Ishikawa (cell line): ENCODE measurements at regions not wholly inside any gene's neighbourhood (a gene's known extent, or its start where the extent isn't known, plus 50 kb on each side); places are given as distances from the start of the nearest gene placed in this dataset.

Source experiments
- CEBPB ChIP-seq: IDR thresholded peaks from 2 replicates; pipeline ENCODE4 v1.6.1; 2012
- CREB1 ChIP-seq: IDR thresholded peaks from 2 replicates; pipeline ENCODE4 v1.6.1; 2012; ENCODE audit warnings: low read depth
- EGR1 ChIP-seq: IDR thresholded peaks from 2 replicates; pipeline ENCODE4 v1.6.1; 2012
- EP300 ChIP-seq: IDR thresholded peaks from 2 replicates; pipeline ENCODE4 v1.6.1; 2012; ENCODE audit warnings: borderline replicate concordance
- FOXM1 ChIP-seq: IDR thresholded peaks from 2 replicates; pipeline ENCODE4 v1.6.1; 2012; ENCODE audit warnings: low read depth, borderline replicate concordance
- NFIC ChIP-seq: IDR thresholded peaks from 2 replicates; pipeline ENCODE4 v1.6.1; 2012
- RAD21 ChIP-seq: IDR thresholded peaks from 2 replicates; pipeline ENCODE4 v1.6.1; 2012; ENCODE audit warnings: low read depth
- REST ChIP-seq: IDR thresholded peaks from 2 replicates; pipeline ENCODE4 v1.6.1; 2012; ENCODE audit warnings: low read depth, mild to moderate bottlenecking
- TAF1 ChIP-seq: IDR thresholded peaks from 2 replicates; pipeline ENCODE4 v1.6.1; 2012; ENCODE audit warnings: low read depth, mild to moderate bottlenecking
- TCF12 ChIP-seq: IDR thresholded peaks from 2 replicates; pipeline ENCODE4 v1.6.1; 2012; ENCODE audit warnings: low read depth
- TEAD4 ChIP-seq: IDR thresholded peaks from 2 replicates; pipeline ENCODE4 v1.6.1; 2012
- YY1 ChIP-seq: IDR thresholded peaks from 2 replicates; pipeline ENCODE4 v1.6.1; 2012; ENCODE audit warnings: low read depth
- ZBTB7A ChIP-seq: IDR thresholded peaks from 2 replicates; pipeline ENCODE4 v1.6.1; 2012; ENCODE audit warnings: low read depth
- TF ChIP-seq, protein P1 (sequence below): IDR thresholded peaks from 2 replicates; pipeline ENCODE4 v1.6.1; 2012
- TF ChIP-seq, protein P2 (sequence below): IDR thresholded peaks from 2 replicates; pipeline ENCODE4 v1.6.1; 2012

DNA sequence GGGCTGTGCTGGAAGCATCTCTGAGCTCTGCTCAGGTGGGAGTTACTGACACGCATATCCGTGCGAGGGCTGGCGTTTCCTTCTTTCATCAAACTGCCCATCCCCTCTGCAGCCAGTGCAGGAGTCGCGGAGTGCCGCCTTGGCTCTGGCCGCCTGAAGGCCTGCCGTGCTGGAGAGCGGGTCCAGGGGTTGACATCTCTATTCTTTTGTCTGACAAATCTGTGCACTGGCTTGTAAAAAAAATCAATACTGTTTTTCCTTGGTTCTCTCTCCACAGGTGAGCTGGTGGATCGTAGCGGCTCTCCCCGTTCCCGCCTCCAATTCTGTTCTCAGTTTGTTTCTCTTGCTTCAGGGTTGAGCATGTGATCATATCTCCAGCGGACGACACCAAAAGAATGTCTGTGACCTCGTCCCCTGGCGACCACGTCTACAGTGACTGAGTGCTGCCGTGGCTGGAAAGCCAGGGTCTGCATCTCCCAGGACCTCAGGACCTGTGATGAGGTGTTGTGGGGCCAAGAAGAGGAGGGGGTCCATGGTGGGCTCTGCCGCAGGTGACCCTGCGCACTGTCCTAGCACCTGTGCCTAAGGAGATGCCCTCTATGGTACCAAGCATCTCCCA lies 214.3 kb upstream of the IRX4 start:
- TF ChIP-seq, protein P1, sequence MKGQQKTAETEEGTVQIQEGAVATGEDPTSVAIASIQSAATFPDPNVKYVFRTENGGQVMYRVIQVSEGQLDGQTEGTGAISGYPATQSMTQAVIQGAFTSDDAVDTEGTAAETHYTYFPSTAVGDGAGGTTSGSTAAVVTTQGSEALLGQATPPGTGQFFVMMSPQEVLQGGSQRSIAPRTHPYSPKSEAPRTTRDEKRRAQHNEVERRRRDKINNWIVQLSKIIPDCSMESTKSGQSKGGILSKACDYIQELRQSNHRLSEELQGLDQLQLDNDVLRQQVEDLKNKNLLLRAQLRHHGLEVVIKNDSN, result no peak
- TF ChIP-seq RAD21, result no peak
- TF ChIP-seq TEAD4, result no peak
- TF ChIP-seq, protein P2, sequence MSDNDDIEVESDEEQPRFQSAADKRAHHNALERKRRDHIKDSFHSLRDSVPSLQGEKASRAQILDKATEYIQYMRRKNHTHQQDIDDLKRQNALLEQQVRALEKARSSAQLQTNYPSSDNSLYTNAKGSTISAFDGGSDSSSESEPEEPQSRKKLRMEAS, result no peak
- TF ChIP-seq TAF1, result no peak
- no peak for TF ChIP-seq EGR1
- no peak for TF ChIP-seq YY1
- TF ChIP-seq CEBPB, result no peak
- TF ChIP-seq CREB1, result no peak
- TF ChIP-seq EP300, result no peak
- TF ChIP-seq REST, result no peak
- TF ChIP-seq ZBTB7A, result no peak
- no peak for TF ChIP-seq NFIC

GRCh38 chr5:2095011-2095410 lies 212.3 kb upstream of the IRX4 start:
- no peak for TF ChIP-seq RAD21

GRCh38 chr5:2094616-2094995 lies 211.9 kb upstream of the IRX4 start:
- TF ChIP-seq CREB1 (no peak), EGR1 (no peak), TEAD4 (no peak), REST (no peak), ZBTB7A (no peak), FOXM1 (no peak), RAD21 (no peak), EP300 (no peak), CEBPB (no peak), NFIC (no peak), YY1 (no peak), TAF1 (no peak), TCF12 (no peak)
- TF ChIP-seq, protein P1, result no peak
- TF ChIP-seq, protein P2, result no peak

DNA sequence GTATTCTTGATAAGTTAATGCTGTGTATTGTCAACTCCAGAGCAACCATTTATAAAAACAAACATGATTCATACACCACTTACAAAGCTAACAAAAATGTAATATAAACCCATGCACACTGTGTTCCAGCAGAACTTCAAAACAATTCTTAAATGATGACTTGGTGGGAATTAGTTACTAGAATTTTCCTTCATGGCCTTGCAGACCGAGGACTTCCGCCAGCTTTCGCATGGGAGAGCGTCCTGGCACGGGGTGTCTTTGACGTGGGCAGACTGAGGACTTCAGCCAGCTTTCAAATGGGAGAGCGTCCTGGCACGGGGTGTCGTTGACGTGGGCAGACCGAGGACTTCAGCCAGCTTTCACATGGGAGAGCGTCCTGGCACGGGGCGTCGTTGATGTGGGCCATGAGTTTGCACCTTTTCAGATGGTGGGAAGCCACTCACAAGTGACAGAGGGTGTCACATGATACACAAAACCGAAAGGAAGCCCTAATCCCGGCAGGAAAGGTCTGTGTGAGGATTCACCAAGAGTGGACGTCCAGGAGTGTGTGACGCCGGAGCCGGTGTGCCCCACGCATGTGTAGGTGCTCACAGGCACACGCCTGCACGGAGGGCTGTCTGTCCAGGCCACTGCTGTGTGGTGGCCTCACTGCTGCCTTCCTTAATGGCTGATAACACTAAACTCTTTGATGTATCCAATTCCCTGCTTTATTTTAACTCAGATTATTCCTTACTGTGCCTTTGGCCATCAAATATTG lies 211.3 kb upstream of the IRX4 start:
- no peak for TF ChIP-seq CREB1
- TF ChIP-seq, protein P1, result no peak
- TF ChIP-seq TAF1, result no peak
- no peak for TF ChIP-seq FOXM1
- TF ChIP-seq TCF12, result no peak
- TF ChIP-seq EGR1, result no peak
- no peak for TF ChIP-seq YY1
- no peak for TF ChIP-seq CEBPB
- TF ChIP-seq TEAD4, result no peak
- TF ChIP-seq REST, result no peak
- TF ChIP-seq, protein P2, result no peak
- no peak for TF ChIP-seq NFIC
- TF ChIP-seq EP300, result no peak
- no peak for TF ChIP-seq ZBTB7A
- TF ChIP-seq RAD21, result no peak
